ENCODE measurements at regions not wholly inside any gene's neighbourhood (a gene's known extent, or its start where the extent isn't known, plus 50 kb on each side); places are given as distances from the start of the nearest gene placed in this dataset.
A peak's percentile ranks its signal among the peaks of the same experiment; 100 is the strongest.

- DNase-seq: peak; percentile 57
Observed at GRCh38 chr11:121241343-121242211, 51.0 kb upstream of the SC5D start.
